ENCODE measurements at regions not wholly inside any gene's neighbourhood (a gene's known extent, or its start where the extent isn't known, plus 50 kb on each side); places are given as distances from the start of the nearest gene placed in this dataset.

DNA sequence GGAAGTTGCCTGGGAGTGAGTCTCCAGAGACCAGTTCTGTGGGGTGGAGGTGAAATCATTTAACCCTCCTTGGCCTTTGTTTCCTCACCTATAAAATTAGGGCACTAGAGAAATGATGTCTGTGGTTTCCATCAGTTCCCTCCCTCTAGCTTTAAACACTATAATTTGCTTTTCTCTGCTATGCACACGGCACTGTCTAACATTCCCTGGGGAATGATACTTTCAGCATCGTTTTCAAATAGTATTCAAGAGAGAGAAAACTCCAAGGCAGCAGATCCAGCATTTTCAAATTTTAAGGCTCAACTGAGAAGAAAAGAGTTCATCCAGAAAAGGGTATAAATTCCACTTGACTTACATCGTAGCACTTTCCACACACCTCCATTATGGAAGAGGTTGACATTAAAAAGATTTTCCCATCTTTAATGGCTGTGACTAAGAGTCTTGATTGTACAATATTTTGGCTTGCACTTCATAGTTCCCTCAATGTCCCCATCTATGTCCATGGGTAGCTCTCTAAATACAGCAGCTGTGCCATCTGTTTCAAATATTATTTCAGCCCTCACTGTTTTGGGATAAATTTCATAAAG, 137.7 kb upstream of the ZPLD1 start:
- H3K27ac ChIP-seq = no peak overlapping the region
- H3K4me3 ChIP-seq = no peak overlapping the region
- no peak for TF ChIP-seq POLR2AphosphoS5 (IDR thresholded peaks at IDR 0.05)
- no peak for TF ChIP-seq CTCF (IDR thresholded peaks at IDR 0.05)
- TF ChIP-seq EP300 (IDR thresholded peaks at IDR 0.05) = no peak
- no peak for TF ChIP-seq POLR2A (IDR thresholded peaks at IDR 0.05)
- DNase-seq (ENCODE audit: low spot score in 2 of 2) = no peak
- no peaks in the 10 kb centered on the region for H3K27me3 ChIP-seq
- H3K9me3 ChIP-seq = no peaks in the 10 kb centered on the region
- H3K36me3 ChIP-seq = no peaks in the 10 kb centered on the region
- no peaks in the 10 kb centered on the region for H3K4me1 ChIP-seq
- 55% methylated on average over 3 of the region's 3 CpGs for WGBS

- Histone ChIP-seq H3K4me3 (no peak overlapping the region), H3K27me3 (no peaks in the 10 kb centered on the region), H3K9me3 (no peaks in the 10 kb centered on the region), H3K27ac (no peak overlapping the region), H3K36me3 (no peaks in the 10 kb centered on the region), H3K4me1 (no peaks in the 10 kb centered on the region)
- DNase-seq (ENCODE audit: low spot score in 2 of 2) = no peak
- WGBS = 88% methylated on average over 3 of the region's 3 CpGs
- TF ChIP-seq CTCF (IDR thresholded peaks at IDR 0.05) (no peak), POLR2A (IDR thresholded peaks at IDR 0.05) (no peak), POLR2AphosphoS5 (IDR thresholded peaks at IDR 0.05) (no peak)
Measured at GRCh38 chr3:102299125-102299877, 135.5 kb upstream of the ZPLD1 start.

DNA sequence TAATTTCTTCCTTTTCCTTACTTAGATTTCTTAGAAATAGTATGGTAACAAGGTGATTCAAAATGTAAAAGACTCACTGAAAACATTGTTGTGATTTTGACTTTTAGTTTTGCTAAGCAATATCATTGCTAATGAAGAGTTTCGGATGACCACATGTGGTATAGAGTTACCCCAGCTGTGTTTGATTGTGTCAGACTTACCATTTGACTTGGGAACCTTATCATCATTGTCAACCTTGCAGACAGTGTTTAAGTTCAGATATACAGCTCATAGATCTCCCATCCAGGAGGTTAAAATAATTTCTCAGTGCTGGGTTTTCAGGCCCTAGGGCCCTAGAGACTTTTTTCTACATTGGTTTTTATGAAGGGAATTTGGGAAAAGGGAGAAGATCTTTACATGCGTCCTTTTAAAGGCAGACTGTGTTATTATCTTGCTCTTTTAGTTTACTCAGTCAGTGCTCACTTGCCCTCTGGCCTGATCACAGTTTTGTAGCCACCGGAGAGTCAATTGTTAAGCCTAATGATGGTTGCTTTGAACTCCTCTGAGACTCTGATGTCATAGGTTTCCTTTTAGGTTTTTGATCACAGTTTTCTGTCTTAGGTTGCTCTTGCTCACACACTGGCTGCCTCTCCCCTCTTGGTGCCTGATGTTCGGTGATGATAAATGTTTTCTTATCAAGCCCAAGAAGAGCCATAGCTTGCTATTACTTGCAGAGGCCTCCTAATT, 133.5 kb upstream of the ZPLD1 start:
- Histone ChIP-seq H3K4me3 (no peak overlapping the region), H3K9me3 (no peaks in the 10 kb centered on the region), H3K36me3 (no peaks in the 10 kb centered on the region), H3K4me1 (no peaks in the 10 kb centered on the region), H3K27ac (no peak overlapping the region), H3K27me3 (no peaks in the 10 kb centered on the region)
- no peak for DNase-seq (ENCODE audit: low spot score in 2 of 2)
- no peak for TF ChIP-seq POLR2A (IDR thresholded peaks at IDR 0.05)
- no peak for TF ChIP-seq POLR2AphosphoS5 (IDR thresholded peaks at IDR 0.05)
- TF ChIP-seq EP300 (IDR thresholded peaks at IDR 0.05) = no peak
- TF ChIP-seq CTCF (IDR thresholded peaks at IDR 0.05) = no peak
- WGBS = 72% methylated on average over 4 of the region's 4 CpGs

DNA sequence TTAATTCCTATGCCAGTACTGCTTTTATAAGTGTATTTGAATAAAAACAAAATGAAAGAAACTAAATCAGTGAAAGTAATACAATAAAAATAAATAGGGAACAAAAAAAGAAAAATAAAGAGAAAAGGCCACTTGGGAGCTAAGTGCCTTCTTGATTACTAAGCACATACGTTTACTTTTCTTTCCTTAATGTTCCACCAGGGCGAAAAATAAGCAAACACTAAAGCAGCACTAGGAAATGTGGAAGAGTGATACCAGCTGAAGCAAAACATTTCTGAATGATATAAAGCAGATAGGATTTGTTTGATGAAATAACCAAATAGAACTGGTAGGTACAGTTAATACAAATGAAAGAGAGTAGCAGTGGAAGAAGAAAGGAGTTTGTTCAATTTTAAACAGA, 132.8 kb upstream of the ZPLD1 start:
- DNase-seq (ENCODE audit: low spot score in 2 of 2) = no peak
- H3K27ac ChIP-seq = no peak overlapping the region
- H3K9me3 ChIP-seq = no peaks in the 10 kb centered on the region
- no peaks in the 10 kb centered on the region for H3K36me3 ChIP-seq
- TF ChIP-seq CTCF (IDR thresholded peaks at IDR 0.05) (no peak), EP300 (IDR thresholded peaks at IDR 0.05) (no peak), POLR2A (IDR thresholded peaks at IDR 0.05) (no peak), POLR2AphosphoS5 (IDR thresholded peaks at IDR 0.05) (no peak)
- no peaks in the 10 kb centered on the region for H3K4me1 ChIP-seq
- no peak overlapping the region for H3K4me3 ChIP-seq
- no peaks in the 10 kb centered on the region for H3K27me3 ChIP-seq
- 84% methylated on average over 2 of the region's 2 CpGs for WGBS

DNA sequence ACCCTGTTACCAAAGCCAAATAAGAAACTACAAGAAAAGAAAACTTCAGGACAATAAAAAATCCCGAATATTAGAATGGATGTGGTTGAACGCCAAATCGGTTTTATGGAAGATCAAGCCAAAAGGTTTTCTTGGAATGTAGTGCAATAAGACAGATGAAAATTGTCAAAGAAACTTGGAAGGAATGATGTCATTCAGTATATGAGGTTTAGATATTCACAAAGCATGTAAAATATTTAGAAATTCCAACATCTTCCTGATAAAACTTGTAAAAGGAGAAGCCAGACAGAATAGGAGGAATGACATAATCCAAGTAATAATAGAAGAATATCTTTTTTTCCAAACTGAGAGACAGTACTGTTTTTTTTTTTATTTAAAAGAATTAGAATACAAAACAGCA, 130.3 kb upstream of the ZPLD1 start:
- H3K27me3 ChIP-seq = no peaks in the 10 kb centered on the region
- TF ChIP-seq CTCF (IDR thresholded peaks at IDR 0.05) (no peak), EP300 (IDR thresholded peaks at IDR 0.05) (no peak)
- H3K9me3 ChIP-seq = no peaks in the 10 kb centered on the region
- H3K27ac ChIP-seq = no peak overlapping the region
- no peaks in the 10 kb centered on the region for H3K4me1 ChIP-seq
- no peak for DNase-seq (ENCODE audit: low spot score in 2 of 2)
- WGBS = 87% methylated on average over 3 of the region's 3 CpGs
- no peak overlapping the region for H3K4me3 ChIP-seq
- H3K36me3 ChIP-seq = no peaks in the 10 kb centered on the region
